ENCODE measurements at regions not wholly inside any gene's neighbourhood (a gene's known extent, or its start where the extent isn't known, plus 50 kb on each side); places are given as distances from the start of the nearest gene placed in this dataset.

DNA sequence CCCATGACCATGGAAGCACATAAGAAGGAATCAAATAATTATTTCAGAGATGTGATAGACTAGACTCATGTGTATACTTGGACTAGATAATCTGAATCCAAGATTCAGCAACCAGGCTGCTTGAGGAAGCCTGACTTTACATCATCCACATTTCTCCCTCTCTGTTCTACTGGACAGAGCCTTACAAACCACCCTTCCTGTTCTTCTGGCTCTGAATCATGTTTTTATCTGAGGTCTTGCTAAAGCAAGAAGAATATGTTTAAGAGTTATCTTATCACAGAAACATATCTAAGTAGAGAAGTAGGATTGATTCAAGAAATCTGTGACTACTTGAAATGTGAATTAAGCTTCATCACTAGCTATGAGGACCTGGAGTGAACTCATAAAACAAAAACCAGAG is 71.1 kb upstream of the SLC24A5 start:
- no peak for DNase-seq
- no peak overlapping the region for H3K4me3 ChIP-seq
- no peaks in the 10 kb centered on the region; the same call in 1 of the 2 replicates for H3K4me1 ChIP-seq

DNA sequence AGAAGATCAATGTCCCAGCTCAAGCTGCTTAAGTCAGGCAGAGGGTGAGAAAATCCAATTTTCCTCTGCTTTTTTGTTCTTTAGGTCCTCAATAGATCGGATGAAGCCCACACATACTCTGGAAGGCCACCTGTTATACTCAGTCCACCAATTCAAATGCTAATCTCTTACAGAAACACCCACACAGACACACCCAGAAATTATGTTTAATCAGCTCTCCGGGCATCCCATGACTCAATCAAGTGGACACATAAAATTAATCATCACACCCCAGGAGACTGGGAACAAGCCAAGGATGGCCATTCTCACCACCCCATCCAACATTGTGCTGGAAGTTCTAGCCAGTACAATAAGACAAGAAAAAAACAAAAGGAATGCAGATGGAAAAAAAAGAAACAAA is 67.8 kb upstream of the SLC24A5 start:
- no peaks in the 10 kb centered on the region for H3K36me3 ChIP-seq
- H3K9me3 ChIP-seq (replicated peaks): no peaks in the 10 kb centered on the region
- no peak overlapping the region for H3K4me3 ChIP-seq
- no peaks in the 10 kb centered on the region for H3K27me3 ChIP-seq
- peak in 1 of 2 experiments; percentile 34 for DNase-seq
- no peaks in the 10 kb centered on the region; the same call in 1 of the 2 replicates for H3K4me1 ChIP-seq
- no peak overlapping the region for H3K27ac ChIP-seq

More for the DNA sequence above, 71.1 kb upstream of the SLC24A5 start:
- H3K27me3 ChIP-seq: no peaks in the 10 kb centered on the region
- H3K27ac ChIP-seq: no peak overlapping the region
- no peaks in the 10 kb centered on the region for H3K36me3 ChIP-seq
- H3K9me3 ChIP-seq (replicated peaks): no peaks in the 10 kb centered on the region

DNA sequence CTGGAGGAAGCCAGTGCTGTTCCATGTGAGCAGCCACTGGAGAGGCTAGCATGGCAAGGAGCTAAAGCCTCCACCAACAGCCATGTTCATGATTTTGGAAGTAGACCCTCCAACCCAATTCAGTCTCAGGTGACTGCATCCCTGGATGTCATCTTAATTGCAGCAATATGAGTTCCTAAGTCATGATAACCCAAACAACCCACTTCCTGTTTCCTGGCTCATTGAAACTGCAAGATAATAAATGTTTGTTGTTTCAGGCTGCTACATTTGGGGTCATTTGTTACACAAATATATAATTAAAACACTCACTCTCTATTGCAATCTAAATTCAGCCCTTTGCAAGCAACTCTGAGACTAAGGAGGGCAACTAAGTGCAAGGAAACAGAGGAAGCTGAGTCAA is 62.4 kb upstream of the SLC24A5 start:
- H3K27me3 ChIP-seq: no peaks in the 10 kb centered on the region
- no peaks in the 10 kb centered on the region for H3K4me1 ChIP-seq
- H3K4me3 ChIP-seq: no peak overlapping the region
- no peak for DNase-seq
- no peaks in the 10 kb centered on the region for H3K9me3 ChIP-seq (replicated peaks)
- H3K27ac ChIP-seq: no peak overlapping the region
- no peaks in the 10 kb centered on the region for H3K36me3 ChIP-seq

DNA sequence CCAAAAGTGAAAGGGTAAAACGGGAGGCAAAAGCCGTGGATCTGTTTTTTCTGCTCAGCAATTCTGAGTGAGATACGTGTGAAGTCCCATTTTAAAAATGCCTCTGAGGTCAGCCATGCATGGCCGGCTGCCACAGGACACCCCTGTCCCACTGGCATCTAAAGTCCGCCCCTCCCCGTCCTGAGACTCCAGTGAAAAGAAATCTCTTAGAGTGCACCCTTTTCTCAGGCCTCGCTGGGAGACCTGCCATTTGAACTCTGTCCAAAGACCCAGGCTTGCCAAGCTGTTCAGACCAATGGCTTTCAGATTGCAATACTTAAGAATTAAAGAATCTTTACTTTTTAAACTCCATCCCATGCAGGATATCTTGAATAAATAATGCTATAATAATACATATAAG is 61.0 kb upstream of the SLC24A5 start:
- no peaks in the 10 kb centered on the region for H3K36me3 ChIP-seq
- no peaks in the 10 kb centered on the region for H3K27me3 ChIP-seq
- DNase-seq: no peak
- H3K4me1 ChIP-seq: no peaks in the 10 kb centered on the region
- no peak overlapping the region for H3K27ac ChIP-seq
- no peak overlapping the region for H3K4me3 ChIP-seq
- no peaks in the 10 kb centered on the region for H3K9me3 ChIP-seq (replicated peaks)

DNA sequence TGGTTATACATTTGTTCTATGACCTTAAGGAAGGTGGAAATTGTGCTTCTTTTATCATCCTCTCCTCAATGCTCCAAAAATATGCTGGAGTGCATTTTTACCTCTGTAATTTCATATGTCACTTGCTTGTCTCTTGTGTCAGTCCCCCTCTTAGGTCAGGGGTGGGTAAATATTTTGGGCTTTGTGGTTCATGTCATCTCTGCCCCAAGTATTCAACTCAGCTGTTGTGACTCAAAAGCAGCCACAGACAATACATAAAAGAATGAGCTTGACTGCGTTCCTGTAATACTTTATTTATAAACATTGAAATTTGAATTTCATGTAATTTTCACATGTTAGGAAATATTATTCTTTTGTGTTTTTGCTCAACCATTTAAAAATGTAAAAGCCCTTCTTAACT is 60.4 kb upstream of the SLC24A5 start:
- no peaks in the 10 kb centered on the region for H3K36me3 ChIP-seq
- no peaks in the 10 kb centered on the region for H3K9me3 ChIP-seq (replicated peaks)
- no peak overlapping the region for H3K27ac ChIP-seq
- no peaks in the 10 kb centered on the region for H3K27me3 ChIP-seq
- H3K4me3 ChIP-seq: no peak overlapping the region
- no peaks in the 10 kb centered on the region for H3K4me1 ChIP-seq
- no peak for DNase-seq

DNA sequence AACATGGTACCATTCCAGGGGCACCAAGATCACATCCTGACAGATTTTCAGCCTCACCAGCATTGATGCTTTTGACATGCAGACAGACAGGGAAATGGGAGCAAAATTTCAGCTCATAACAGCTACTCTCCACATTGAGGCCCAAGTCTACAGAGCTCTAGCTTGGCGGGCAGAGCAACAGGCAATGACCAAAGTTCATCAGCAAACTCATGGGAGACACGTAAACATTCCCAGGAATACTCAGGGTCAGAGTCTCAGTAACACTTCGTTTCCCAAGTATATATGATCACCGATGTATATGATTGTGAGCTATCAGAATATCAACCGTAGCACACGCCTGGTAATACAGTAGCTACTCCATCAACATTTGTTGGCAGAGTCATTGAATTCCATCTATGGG is 59.2 kb upstream of the SLC24A5 start:
- Histone ChIP-seq H3K4me1 (no peaks in the 10 kb centered on the region), H3K4me3 (no peak overlapping the region), H3K36me3 (no peaks in the 10 kb centered on the region), H3K9me3 (replicated peaks) (no peaks in the 10 kb centered on the region), H3K27me3 (no peaks in the 10 kb centered on the region), H3K27ac (no peak overlapping the region)
- no peak for DNase-seq

DNA sequence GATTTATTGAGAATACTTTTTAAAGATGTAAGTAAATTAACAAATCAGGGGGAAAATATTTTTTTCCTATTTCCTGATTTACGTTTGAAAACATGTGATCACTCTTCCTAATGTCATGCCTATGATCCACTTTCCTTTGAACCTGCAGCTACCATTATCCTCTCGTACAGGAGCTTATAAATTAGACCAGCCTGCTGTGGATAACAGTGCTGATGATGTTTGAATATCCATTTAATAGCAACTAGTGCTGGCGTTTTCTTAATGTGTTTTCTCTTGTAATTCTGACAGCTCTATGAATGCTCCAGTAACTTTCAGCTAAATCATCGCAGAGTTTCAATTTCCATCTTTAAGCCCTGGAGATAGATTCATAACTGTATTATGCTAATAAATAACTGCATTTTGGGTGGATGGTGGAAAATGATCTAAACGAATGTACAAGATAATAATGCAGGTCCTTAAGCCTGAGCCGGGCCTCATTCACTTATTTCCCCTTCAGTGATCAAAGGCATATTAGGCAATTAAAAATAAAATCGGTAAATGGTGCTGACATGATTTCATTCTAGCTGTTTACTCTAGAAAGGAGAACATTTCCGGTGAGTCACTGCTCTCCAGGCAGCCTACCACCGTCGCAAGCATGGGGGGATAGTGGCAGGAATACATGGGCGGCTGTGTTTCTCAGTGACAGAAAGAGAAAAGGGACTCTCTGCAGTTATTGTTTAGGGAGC is 58.5 kb upstream of the SLC24A5 start:
- Histone ChIP-seq H3K36me3 (no peaks in the 10 kb centered on the region), H3K9me3 (replicated peaks) (no peaks in the 10 kb centered on the region), H3K27ac (no peak overlapping the region), H3K4me1 (no peaks in the 10 kb centered on the region), H3K4me3 (no peak overlapping the region), H3K27me3 (no peaks in the 10 kb centered on the region)
- DNase-seq: no peak

- no peak for DNase-seq
- Histone ChIP-seq H3K27ac (no peak overlapping the region), H3K27me3 (no peaks in the 10 kb centered on the region), H3K36me3 (no peaks in the 10 kb centered on the region), H3K9me3 (replicated peaks) (no peaks in the 10 kb centered on the region), H3K4me1 (no peaks in the 10 kb centered on the region), H3K4me3 (no peak overlapping the region)
Observed at GRCh38 chr15:48063411-48063985, 57.3 kb upstream of the SLC24A5 start.

DNA sequence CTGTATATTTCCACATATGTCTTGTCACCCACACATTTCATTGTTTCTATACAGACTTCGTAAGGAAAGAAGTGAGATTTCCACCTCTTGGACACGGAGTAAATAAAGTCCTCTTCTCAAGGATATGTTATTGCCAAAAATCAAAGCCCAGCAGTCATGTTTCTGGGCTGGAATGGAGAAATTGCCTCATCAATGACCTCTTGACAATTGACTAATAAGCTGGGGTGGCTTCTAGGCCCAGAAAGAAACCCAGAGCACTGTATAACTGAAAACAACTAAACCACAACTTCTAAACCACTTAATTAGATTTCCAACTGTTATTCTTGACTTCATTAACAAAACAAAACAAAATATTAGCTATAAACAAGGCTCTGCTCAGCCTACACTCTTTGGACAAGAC is 56.4 kb upstream of the SLC24A5 start:
- H3K36me3 ChIP-seq: no peaks in the 10 kb centered on the region
- no peak overlapping the region for H3K4me3 ChIP-seq
- no peaks in the 10 kb centered on the region for H3K4me1 ChIP-seq
- no peak overlapping the region for H3K27ac ChIP-seq
- DNase-seq: no peak
- H3K9me3 ChIP-seq (replicated peaks): no peaks in the 10 kb centered on the region
- no peaks in the 10 kb centered on the region for H3K27me3 ChIP-seq

GRCh38 chr15:48066456-48066855 is 54.3 kb upstream of the SLC24A5 start:
- no peak overlapping the region for H3K4me3 ChIP-seq
- no peaks in the 10 kb centered on the region for H3K4me1 ChIP-seq
- H3K36me3 ChIP-seq: no peaks in the 10 kb centered on the region
- no peak for DNase-seq
- no peak overlapping the region for H3K27ac ChIP-seq
- H3K27me3 ChIP-seq: no peaks in the 10 kb centered on the region
- no peaks in the 10 kb centered on the region for H3K9me3 ChIP-seq (replicated peaks)
